Adrenal gland (tissue), 5 donors: ENCODE measurements at regions not wholly inside any gene's neighbourhood (a gene's known extent, or its start where the extent isn't known, plus 50 kb on each side); places are given as distances from the start of the nearest gene placed in this dataset.

Experiments
- CTCF ChIP-seq, 6 experiments: fragments of 450-650 bp in 4 of 6; fragments of 200-600 bp in 2 of 6; sonication (generic) in 1 of 6; IDR thresholded peaks; 1 replicate in 5 of 6; 2 replicates in 1 of 6; pipeline versions ENCODE4 v1.5.1 to v1.8.0; 2016 to 2021; ENCODE audit warnings: antibody characterized with exemption in 6 of 6, mild to moderate bottlenecking in 2 of 6, moderate library complexity in 1 of 6
- POLR2A ChIP-seq, 2 donors: fragments of 450-650 bp; IDR thresholded peaks; one replicate each; pipeline ENCODE4 v1.6.1; 2017; ENCODE audit warnings: antibody characterized with exemption in 2 of 2, mild to moderate bottlenecking in 2 of 2, moderate library complexity in 1 of 2
- donor health status: DM: no; HTN: no; CAD: no.

- TF ChIP-seq CTCF (IDR thresholded peaks at IDR 0.05) (no peak), POLR2A (IDR thresholded peaks at IDR 0.05) (no peak)
Observed at GRCh38 chr12:124434951-124435805, 132.2 kb downstream of the NCOR2 start.
